ENCODE measurements at regions not wholly inside any gene's neighbourhood (a gene's known extent, or its start where the extent isn't known, plus 50 kb on each side); places are given as distances from the start of the nearest gene placed in this dataset.
A peak's percentile ranks its signal among the peaks of the same experiment; 100 is the strongest.

DNA sequence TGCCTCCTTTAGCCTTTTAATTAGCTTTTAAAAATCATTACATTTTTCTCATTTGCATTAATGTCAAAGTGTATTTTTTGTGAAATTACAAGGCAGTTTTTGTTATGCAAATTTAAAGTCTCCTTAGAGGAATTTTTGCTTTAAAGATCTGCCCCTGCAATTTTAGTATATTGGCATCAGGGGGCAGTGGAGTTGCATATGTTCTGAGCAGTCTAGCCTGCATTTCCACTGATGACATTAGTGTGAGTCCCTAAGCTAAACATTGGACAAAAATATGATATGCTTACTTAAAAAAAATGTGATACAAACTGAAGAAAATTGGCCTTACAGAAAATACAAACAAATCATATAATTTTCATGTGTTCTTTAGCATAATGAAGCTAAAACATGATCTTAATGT lies 426.5 kb downstream of the SLC4A3 start:
- ATAC-seq (no peak), DNase-seq (no peak)
- intact Hi-C loops (cut with DNase I) = no loop called here

DNA sequence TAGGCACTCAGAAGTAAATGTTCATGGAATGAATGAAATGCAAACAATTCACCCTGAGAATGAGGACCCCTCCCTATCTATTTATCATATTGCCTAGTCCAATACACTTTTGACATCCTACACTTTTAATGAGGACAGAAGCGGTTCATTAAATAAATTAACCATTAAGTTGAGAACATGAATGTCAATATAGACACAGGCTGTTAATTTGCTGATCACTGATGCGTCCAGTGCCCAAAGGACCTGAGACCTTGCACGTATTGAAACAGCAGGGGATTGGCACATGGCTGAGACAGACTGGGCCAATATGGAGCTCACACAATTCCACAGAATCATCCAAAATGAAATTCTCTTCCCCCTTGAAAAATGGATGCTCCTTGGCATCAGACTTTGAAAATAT lies 430.0 kb downstream of the SLC4A3 start:
- DNase-seq = no peak
- no peak for ATAC-seq

DNA sequence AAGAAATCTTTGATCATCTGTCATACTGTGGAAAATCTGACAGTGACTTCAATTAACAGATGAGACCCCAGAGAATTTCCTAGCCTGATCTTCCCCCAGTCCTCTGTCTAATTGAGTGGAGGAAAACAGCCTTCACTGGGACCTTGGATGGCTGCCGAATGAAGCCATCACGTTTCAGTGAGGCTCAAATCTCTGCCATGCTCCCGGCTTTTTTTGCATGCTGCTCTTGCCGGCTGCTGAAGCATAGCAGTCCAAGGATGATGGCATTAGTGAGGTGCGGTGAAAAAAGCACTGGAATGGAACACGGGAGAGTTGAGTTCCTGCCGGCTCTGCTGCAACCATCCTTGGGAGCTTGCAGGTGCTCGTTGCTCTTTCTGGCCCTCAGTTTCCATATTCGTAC lies 430.5 kb downstream of the SLC4A3 start:
- DNase-seq = no peak
- intact Hi-C loops (cut with DNase I) = no loop called here
- no peak for ATAC-seq

More for the DNA sequence above, 430.0 kb downstream of the SLC4A3 start:
- intact Hi-C loops (cut with DNase I) = no loop called here

DNA sequence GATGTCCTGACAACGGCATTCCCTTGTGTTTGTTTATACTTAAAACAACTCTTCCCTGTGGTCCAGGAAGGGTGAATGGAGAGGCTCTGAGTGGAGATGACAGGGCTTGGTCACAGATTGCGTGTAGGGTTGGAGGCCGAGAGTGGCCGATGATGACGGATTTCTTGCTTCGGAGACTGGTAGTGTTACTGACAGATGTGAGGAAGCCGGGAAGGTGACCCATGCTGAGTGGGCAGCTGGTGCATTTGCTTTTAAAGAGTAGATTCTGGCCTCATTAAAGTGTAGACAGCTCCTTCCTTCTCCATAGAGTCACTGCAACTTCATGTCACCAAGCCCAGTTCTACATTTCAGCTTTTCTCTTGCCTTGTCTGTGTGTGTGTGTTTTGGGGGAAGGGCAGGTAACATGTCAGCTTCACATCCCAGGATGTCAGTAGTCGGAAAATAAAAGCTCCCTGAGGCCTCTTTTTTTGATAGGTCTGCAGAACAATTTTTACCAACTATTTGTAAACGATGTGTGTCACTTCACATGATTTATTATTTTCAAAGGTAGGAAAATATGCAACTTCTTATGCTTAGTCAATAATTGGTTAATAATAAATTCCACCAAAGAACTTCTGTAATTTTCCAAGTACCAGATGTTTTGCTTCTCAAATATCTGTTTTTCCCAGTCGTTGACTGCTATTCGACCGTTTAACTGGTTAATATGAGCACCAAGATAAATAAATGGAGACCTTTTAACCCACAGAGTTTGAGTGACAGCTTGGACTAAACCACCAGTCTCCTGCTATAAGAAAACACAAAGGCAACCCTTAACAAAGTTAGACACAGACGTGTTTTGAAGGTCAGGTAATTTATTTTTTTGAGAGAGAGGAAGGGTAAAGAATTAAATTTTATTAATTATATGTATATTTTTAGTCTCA lies 436.9 kb downstream of the SLC4A3 start:
- DNase-seq (no peak), ATAC-seq (no peak)
- intact Hi-C loops (cut with DNase I) = no loop called here

DNA sequence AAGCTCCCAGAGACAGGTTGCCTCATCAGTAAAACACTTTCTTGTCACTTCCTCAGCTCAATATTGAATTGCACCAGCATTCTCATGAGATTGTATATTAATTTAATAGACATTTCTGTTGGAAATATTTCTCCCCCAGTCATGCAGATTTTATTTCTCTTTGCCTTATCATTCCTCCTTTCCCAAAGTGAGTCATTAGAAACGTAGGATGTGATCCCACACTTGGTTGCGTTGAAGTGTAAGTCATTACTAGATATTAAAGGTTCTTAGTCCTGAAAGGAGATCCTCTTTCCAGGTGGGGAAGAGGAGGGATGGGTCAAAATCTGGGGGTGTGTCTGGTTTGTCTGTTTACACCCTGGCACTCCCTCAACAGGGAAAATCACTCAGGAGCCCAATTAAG lies 438.2 kb downstream of the SLC4A3 start:
- ATAC-seq = peak in 1 of 2 donors; percentile 45
- intact Hi-C loops (cut with DNase I) = no loop called here

DNA sequence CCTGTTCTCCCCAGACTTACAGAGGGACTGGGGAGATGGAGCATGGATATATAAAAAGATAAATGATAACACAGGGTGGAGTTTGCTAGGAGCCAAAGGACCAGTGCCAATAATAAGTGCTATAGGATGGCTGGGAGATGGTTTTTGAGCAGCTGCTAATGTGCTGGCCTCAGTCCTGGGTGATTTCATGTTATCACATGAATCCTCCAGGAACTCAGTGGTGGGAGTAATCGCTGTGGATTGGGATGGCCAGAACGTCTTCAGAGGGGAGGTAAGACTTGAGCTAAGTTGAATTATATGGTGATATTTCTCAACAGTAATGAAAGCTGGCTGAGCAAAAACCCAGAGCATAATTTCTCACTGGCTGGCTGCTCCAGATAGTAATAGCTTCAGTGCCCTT lies 441.4 kb downstream of the SLC4A3 start:
- ATAC-seq (no peak), DNase-seq (no peak)
- intact Hi-C loops (cut with DNase I) = no loop called here

More for the DNA sequence above, 438.2 kb downstream of the SLC4A3 start:
- no peak for DNase-seq

DNA sequence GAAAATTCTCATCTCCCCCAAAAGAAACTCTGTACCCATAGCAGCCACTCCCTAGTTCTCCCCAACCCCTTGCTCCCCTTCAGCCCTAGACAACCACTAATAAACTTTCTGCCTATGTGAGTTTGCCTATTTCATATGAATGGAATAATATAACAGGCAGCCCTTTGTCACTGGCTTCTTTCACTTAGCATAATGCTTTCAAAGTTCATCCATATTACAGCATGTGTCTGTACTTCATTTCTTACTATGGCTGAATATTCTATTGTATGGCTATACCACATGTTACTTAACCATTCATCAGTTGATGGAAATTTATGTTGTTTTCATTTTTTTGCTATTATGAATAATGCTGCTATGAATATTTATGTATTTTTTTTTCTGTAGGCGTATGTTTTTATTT lies 442.9 kb downstream of the SLC4A3 start:
- ATAC-seq = no peak
- intact Hi-C loops (cut with DNase I) = no loop called here
- no peak for DNase-seq

DNA sequence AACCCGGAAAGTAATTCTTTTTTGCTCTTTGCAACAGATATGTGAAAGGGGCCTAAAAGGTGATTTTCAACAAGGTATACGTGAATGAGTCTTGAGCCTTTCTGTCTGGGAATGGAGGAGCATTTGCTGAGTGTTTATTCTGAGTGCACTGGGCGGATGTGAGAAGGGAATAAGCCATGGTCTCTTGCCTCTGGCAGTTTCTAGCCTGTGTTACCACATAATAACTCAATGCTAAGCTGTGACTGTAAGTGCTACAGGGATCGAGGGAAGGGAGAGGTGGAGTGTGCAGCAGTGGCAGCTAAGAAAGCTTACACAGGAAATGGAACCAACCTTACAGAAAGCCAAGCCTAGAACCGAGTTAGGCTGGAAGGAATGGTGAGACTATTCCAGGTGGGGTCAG lies 444.3 kb downstream of the SLC4A3 start:
- no peak for DNase-seq
- ATAC-seq = no peak
- intact Hi-C loops (cut with DNase I) = no loop called here

DNA sequence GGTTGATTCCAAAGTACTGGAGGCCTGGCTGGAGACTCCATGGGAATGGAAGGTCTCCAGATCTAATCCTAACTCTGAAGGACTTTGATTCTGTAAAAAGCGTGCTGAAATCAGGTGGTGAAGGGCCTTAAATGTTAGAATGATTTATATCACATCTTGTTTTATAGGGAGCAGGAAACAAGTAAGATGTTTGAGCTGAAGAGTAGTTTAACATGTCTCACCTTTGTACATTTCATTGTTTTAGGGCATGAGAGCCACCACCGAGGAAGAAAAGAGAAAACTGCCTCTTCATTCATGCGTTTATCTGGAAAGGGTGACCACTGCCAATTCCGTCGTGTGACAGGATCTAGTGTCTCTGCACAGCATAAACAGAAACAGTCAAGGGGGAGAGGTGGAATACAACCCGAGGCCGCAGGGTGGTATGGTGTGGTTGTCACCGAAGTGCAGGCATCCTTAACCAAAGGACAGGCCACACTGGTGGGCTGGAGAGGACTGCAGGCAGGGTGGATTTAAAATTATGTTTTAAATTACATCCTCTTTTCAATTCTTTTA lies 445.3 kb downstream of the SLC4A3 start:
- no peak for DNase-seq
- no peak for ATAC-seq
- intact Hi-C loops (cut with DNase I) = no loop called here

DNA sequence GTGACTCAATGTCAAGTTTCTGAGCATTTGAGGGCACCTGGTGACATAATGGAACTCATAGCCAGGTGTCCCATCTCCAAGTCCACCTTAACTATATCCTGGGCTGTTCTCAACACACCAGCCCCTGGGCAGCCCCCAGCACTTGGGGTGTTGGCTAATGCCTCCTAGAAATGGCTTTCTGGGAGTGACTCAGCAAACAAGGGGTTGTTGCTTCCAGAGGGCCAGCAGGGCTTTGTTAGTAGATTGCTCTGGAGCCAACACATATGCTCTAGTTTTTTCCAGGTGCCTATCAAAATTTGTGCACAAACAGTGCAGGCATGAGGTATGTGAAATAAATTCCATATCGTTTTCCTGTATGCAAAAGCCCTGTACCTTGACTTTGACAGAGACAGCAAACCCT lies 448.4 kb downstream of the SLC4A3 start:
- DNase-seq = no peak
- no peak for ATAC-seq
- intact Hi-C loops (cut with DNase I) = no loop called here

DNA sequence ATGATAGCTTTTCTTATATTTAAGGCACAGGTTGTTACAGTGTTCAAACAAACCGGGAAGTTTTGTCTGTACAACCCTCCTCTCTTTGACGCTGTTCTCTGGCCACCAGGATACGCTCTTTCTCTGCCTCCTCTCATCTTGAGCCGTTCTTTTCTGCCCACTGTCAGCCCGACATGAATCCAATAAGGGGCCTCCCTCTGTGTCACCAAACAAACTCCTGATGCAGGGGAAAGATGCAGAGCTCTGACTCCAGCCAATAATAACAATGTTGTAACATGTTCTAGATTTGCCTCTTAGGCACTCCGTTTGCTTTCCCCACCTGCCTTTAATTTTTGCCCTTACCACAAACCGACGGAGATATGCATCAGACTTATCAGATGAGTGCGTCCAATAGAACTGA lies 449.3 kb downstream of the SLC4A3 start:
- DNase-seq = peak; percentile 31
- ATAC-seq = peak; percentile 60 to 76
- intact Hi-C loops (cut with DNase I) = no loop called here

DNA sequence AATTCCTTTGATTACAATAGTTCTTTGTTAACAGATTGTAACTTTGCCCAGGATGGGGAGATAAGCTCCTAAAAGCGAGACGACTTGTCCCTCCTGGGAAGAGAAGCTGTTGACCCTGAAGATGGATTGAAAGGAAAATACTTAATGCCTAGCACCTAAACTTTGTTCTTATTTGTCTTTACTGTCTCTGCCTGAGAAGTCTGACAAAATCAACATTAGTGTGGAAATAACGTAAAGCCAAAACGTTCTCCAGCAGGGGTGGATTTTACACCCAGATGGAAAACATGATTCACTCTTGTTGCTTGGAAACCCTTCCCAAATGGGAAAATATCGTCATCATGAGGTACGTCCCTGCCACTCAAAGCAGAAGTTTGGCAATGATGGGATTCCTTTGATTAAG lies 450.1 kb downstream of the SLC4A3 start:
- no peak for DNase-seq
- intact Hi-C loops (cut with DNase I) = no loop called here
- ATAC-seq = peak; percentile 36 to 79

DNA sequence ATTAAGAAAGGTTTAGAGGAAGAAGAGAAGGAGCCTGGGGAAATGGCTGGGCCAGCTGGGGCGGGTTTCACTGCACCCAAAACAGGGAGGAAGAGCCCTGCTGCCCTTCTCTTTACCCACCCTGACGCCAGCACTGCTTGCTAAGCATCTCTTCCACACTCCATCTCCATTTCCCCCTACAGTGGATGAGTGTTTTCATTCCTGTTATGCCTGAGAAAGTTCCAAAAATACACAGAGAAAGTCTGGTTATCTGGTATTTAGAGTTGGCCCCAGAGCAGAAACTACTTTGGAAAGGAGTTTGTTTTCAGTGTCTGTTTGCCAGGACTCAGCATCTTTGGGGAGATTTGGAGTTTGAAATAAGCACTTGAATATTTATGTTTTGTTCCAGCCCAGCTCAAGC lies 451.0 kb downstream of the SLC4A3 start:
- no peak for DNase-seq
- ATAC-seq = peak; percentile 75 to 84
- intact Hi-C loops (cut with DNase I) = no loop called here

DNA sequence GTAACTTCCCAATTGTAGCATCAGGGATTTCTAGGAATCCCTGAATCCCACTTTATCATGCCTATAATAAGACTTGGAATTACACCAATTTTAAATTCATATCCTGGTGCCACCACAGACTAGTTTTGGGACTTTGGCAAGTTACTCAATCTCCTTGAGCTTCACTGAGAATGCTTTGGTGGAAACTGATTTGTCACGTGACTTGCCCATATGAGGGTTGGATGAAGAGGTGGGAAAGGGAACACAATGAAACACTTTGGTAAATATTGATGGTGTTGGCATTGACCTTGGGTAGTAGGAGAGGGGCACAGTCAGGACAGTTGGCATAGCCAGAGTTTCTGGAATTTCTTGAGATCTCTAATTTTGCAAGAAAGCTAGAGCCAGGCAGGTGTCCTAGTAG lies 452.2 kb downstream of the SLC4A3 start:
- ATAC-seq = no peak
- DNase-seq = no peak
- intact Hi-C loops (cut with DNase I) = no loop called here

DNA sequence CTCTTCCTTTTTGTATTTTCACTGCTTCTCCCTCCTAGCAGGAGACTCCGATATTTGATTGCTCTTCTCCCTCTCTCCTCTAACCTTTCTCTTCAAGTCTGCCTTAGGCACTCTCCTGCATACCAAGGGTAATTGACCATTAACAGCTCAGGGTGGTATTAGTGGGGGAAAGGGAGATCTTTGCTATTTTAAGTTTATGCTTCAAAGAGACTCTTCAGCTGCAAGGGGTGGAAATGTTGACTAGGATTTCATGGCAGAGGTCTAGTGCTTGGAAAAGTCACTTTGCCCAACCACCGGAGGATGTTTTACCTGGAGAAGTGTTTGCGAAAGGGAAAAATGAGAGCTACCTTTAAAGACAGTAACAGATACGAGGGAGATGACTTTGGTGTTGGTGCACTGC lies 453.7 kb downstream of the SLC4A3 start:
- ATAC-seq = no peak
- intact Hi-C loops (cut with DNase I) = no loop called here
- no peak for DNase-seq

DNA sequence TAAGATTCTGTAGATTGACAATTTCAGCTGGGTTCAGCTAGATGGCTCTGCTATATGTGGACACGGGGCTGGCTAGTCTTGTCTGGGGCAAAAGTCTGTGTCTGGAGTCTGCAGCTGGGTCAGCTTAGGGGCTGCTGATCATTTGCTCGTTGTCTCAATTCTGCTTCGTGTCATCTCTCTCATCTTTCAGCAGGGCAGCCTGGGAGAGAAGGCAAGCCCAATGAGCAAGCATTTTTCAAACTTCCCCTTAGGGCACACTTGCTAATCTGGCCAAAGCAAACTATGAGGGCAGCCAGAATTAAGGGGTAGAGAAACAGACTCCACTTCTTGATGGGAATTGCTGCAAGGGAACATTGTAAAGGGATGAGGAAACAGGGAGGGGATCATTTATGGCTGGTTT lies 462.6 kb downstream of the SLC4A3 start:
- no peak for DNase-seq
- intact Hi-C loops (cut with DNase I) = no loop called here
- no peak for ATAC-seq

DNA sequence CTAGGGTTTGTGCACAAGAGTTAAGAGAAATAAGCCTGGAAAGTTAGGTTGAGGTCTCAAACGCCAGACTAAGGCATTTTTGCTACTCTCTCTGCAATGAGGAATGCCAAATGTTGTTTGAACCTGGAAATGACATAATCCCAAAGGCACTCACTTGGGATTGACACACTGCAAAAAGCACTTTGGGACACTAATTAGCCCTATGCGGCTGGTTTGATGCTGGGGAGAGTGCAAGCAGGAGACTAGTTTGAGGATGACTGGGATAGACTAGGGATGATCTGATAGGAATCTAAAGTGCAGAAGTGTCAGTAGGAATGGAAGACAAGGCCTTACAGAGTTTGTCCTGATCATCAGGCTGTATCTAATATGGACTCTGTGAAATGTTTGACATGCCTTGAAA lies 469.0 kb downstream of the SLC4A3 start:
- ATAC-seq (no peak), DNase-seq (no peak)
- intact Hi-C loops (cut with DNase I) = no loop called here

DNA sequence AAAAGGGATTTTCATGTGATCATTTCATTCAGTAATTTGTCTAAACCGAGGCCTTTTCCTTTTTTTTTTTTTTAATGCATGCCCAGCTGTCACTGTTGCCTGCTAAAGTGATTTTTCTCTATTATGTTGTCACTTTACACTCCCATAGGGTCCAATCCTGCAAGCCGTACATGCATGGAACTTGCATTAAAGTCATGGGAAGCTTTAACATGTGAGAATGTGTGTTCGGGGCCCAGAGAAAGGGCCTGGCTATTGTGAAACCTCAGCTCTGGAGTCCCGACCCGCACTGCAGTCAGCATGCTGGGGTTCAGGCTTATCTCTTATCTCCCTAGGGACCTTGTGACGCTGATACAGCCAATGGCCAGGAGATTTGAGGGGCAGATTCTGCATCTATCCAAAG lies 474.6 kb downstream of the SLC4A3 start:
- ATAC-seq (no peak), DNase-seq (no peak)
- intact Hi-C loops (cut with DNase I) = loop anchor here in 1 of 2 donors (10.0 kb wide), 2 partner anchors 363 to 573 kb away; no protein-coding TSS in a partner anchor

DNA sequence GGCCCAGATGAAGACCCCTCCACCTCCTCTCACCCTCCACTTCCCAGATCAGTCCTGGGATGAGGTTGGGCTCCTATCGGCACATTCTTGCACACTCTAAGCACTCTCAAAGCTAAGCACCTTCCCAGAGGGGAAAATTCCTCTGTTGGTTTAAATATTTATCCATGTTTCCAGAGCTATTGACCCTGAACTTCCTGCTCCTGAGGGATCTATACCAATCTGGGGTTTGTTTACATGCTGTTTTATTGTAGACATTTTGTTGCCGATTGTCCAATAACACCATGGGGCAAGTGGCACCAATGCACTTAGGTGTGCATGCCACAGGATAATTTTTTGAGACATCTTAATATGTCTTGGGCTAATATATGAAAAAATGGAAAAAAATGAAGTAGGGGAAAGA lies 476.2 kb downstream of the SLC4A3 start:
- no peak for DNase-seq
- ATAC-seq = no peak
- intact Hi-C loops (cut with DNase I) = loop anchor here in 1 of 2 donors (10.0 kb wide), 2 partner anchors 361 to 571 kb away; no protein-coding TSS in a partner anchor

DNA sequence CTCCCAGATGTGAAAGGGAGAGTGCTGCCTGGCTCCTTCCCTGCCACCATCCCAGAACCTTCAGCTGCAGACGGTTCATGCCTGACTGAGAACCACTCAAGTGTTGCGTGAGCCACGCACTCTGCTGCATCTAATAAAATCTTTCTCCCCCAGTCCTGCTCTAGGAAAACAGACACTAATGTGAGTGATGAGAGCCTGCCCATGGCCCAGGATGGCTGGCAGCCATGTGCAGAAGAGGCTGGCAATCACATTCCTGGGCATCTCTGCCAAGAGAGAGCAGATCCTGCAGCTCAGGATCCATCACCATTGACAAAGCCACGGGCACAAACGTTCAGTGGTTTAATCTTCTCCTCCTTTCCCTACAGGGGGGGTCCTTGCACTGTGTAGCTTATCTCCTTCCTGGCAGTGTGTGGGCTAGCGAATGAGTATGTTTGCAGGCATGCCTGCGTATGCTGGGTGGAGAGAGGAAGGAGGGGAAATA lies 477.5 kb downstream of the SLC4A3 start:
- peak; percentile 88 to 98 for ATAC-seq
- intact Hi-C loops (cut with DNase I) = loop anchor here in 1 of 2 donors (10.0 kb wide), 2 partner anchors 360 to 570 kb away; no protein-coding TSS in a partner anchor
- peak; percentile 52 for DNase-seq
